GM19452 (cell line): ENCODE measurements at regions not wholly inside any gene's neighbourhood (a gene's known extent, or its start where the extent isn't known, plus 50 kb on each side); places are given as distances from the start of the nearest gene placed in this dataset.
"Not testable (repeated sequence)": the region's sequence is repeated elsewhere in the genome, so short reads cannot be mapped to it uniquely, and the experiment has no call there.

ENCODE experiments used
- ATAC-seq: cut with Tn5 transposase; IDR thresholded peaks from one replicate; pipeline ENCODE4 v1.9.1; 2021; ENCODE audit not compliant: unreplicated experiment

DNA sequence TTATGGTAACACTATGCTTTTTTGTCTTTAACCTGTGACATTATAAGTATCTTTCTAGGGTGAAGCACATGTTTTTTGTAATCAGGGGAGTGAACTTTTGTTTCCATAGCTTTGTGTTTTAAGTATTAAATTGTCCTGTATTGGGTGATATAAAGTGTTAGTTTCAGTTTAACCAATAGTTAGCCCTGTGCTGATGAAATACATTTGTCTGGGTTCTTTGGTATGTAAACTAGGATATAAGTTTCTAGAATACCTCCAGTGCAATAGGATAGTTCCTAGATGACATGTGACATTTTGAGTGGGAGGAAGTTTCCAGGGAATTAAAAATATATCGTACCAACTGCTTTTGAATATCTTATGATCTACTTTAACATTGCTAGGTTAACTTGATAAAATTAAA is 611.0 kb upstream of the MARCKS start:
- no peak for ATAC-seq

DNA sequence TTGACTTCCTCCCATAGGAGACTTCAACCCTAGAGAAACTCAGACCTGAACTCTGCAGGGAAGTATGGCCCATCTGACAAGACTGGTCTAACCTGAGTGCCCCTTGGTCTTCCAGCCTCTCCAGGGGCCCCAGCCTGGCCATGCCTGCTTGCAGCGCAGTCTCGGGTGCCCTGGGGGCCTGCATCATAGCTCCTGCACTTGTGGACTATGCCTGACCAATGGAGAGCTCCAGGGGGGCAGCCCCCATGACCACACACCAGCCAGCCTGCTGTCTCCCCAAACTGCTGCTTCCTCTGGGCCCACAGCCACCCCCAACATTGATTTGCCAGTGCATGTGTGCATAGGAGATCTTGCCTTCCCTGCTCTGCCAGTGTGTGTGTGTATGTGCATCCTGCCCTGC is 608.6 kb upstream of the MARCKS start:
- ATAC-seq = no peak

- not testable (repeated sequence) for ATAC-seq
These were observed 603.0 kb upstream of the MARCKS start for GRCh38 chr6:113254194-113254593.

DNA sequence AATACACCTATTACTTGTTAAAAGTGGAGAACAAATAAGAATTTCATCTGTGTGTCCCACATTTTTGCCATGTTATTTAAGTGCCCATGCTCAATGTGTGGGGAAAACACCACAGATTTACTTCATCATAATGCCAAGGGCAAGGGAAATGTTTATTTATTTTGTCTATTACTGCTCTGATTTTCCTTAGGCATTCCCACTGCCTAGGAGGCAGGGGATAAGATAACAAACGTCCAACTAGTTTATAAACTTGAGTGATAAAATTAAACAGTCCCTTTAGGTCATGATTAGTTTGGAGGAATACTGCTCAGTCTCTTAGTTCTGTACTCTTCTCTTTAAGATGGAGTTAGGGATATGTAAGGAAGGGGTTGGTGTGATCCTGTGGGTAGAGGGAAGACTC is 598.4 kb upstream of the MARCKS start:
- ATAC-seq = no peak

DNA sequence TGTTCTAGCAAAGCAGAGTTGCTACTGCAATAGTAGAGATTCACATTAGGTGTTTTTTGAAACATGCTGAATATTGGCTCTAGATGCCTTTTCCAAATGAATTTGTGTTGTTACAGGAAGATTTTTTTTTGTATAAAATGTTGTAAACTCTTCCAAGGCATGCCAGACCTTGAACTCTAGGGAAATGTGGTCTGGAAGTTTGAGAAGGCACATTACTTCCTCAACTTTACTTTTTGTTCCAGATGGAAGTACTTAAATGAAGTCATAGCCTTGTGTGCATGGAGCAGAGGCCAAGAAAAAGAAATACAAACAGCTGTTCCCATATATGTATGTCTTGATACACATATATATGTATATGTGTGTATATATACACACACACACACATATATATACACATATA is 585.7 kb upstream of the MARCKS start:
- ATAC-seq = no peak

DNA sequence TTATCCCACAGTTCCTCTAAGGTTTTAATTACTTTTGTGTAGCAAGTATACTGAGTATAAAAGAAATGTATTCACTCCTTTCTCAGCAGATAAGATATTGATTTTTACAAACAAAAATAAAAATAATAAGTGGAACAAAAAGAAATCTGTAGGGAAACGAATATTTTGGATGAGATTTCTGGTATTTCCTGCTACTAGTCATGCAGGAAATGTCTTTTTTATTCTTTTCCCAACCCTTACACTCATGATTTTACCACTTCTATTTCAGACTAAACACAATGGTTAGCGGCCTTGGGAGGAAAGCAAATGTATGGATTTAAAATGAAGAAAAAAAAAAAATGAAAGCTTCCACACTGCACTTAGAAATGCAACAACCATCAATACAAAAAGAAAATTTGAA is 580.5 kb upstream of the MARCKS start:
- no peak for ATAC-seq

DNA sequence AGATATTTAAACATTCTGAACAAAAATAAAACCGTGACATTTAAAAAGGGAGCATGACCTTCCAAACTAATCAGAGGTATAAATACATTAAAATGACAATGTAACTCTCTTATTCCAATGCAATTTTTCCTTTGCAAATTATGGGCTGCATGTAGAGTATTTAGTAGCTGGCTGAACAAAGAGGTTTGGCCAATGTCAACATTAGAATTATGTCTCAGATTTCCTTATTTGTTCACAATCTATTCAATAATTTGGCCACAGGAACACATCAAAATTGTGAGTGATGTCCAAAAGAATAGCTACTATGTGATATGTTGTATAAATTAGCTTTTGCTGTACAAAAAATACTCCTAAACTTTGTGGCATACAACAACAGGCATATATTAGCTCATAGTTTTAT is 580.0 kb upstream of the MARCKS start:
- ATAC-seq = no peak

DNA sequence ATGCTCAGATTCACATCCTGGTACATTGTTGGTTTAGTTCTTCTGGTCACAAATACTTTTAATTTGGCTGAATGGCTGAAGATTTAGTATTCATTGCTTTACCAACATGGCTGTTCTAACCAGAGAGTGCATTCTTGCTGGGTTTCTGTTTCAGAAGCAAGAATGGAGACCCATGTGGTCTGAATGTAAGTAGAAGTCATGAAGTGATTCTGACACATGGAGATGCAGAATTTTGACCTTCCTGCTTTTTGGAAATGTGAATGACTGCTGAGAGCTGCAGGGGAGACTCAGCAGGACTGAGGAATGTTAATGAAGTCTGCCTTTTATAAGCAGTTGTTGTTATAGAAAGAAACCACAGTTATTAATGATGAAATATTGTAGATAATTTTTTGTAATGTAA is 576.1 kb upstream of the MARCKS start:
- no peak for ATAC-seq

DNA sequence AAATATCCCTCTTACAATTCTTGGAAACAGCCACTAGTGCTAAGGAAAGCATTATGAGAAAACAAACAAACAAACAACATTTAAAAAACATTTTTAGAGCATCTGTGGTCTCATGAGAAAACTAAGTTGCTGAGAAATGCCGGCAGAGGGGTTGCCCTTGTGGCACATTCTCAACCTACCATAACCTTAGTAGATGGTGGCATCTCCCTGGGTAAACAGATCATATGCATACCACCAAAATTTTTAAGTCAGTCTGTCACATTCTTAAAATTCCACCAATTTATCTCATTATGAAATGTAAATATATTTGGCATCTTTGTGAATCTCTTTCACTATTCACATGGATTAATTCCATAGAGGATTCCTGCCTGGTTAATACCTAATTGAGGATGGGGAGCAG is 575.7 kb upstream of the MARCKS start:
- no peak for ATAC-seq

- no peak for ATAC-seq
These were observed 569.7 kb upstream of the MARCKS start for GRCh38 chr6:113287396-113287795.

DNA sequence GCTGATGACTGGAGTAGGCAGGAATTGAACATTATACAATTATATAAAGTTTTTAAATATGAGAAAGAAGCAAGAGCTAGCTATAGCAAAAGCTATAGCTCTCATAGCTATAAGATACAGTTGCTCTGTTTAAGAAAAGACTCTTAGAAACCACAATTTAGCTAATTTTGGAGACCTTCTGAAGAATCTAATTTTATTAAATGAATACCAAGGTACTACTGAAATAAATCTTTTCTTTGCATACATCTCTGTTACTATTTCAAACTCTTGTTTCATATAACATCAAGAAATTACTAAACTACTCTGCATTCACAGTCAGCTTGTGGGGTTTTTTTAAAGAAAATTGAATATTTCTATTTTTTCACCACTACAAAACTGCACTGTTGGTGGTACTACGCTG is 568.7 kb upstream of the MARCKS start:
- ATAC-seq = no peak

- ATAC-seq = no peak
These were observed 568.0 kb upstream of the MARCKS start for GRCh38 chr6:113289166-113289565.

GRCh38 chr6:113290684-113291083 is 566.5 kb upstream of the MARCKS start:
- ATAC-seq = no peak

DNA sequence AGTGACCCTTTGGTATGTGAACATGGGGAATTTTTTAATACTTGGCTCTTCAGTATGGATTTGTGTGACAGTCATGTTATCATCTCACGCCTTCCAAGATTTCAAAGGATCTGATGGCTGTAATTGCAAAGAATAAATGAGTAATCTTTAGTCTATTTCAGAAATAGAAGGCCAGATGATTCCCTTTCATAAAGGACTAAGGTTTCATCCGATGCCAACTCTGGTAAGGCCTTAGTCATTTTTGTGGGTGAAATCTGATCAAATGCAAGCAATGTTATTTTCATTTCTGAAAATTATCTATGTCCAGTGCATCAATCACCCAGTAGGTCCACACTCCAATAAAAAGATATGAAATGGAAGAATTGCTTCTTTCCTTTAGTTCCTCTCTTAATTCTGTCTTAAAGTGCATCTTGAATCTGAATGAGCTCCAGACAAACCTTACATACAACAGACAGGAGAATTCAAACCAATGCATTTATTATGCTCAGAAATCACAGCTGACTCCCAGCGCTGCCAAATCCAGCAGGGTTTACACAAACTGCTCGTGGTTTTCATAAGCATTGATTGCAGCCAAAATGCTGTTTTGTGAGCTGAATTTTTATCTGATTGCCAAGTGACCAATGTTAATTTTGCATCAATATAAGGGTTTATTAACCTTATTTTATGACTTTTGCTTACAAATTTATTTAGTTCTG is 565.2 kb upstream of the MARCKS start:
- no peak for ATAC-seq

GRCh38 chr6:113292646-113293422 is 564.3 kb upstream of the MARCKS start:
- ATAC-seq = no peak

GRCh38 chr6:113293423-113293740 is 563.8 kb upstream of the MARCKS start:
- ATAC-seq = no peak

DNA sequence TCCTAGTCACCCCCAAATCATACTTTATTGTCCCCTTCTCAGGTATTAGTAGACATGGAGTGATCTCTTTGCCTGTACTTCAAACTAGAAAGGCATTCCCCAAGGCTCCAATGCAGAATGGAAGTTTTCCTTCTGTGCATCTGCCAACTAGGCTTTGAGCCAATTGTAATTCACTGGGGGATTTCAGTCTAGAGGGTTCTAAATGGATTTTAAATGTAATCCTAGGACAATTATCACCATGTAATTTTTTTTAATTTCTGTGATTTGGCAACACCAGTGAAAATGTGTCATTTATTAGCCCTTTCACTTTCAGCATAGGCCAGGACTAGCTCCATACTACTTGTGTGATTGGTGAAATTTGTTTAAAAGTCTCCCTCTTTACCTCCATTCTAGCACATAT is 557.6 kb upstream of the MARCKS start:
- no peak for ATAC-seq

- ATAC-seq = no peak
These were observed 555.5 kb upstream of the MARCKS start for GRCh38 chr6:113301651-113302050.

GRCh38 chr6:113304116-113304515 is 553.0 kb upstream of the MARCKS start:
- no peak for ATAC-seq

DNA sequence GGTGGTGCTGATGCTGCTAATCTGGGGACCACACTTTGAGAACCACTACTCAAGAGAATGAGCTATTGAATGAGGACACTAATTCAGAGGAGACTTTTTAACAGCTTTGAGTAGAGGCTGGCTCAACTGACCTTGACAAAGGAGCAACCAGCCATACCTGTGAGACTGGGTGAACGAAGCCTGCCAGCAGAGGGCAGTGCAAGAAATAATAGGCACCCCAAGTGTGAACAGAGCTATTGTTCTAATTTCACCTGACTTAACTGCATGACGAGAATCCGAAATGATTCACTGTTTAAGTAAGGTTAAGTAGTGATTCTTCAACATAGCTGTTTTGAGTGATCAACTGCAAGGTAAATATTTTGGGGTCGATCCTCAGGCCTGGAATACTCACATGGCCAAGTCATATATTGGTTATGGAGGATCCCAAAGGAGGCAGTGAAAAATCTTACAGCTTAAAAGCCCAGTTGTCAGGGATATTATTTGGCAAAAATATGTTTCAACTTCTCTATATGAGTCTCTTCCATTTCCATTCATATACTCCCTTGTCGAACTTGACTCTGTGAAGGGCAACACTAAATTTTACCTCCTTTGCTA is 550.5 kb upstream of the MARCKS start:
- ATAC-seq = peak; percentile 99

DNA sequence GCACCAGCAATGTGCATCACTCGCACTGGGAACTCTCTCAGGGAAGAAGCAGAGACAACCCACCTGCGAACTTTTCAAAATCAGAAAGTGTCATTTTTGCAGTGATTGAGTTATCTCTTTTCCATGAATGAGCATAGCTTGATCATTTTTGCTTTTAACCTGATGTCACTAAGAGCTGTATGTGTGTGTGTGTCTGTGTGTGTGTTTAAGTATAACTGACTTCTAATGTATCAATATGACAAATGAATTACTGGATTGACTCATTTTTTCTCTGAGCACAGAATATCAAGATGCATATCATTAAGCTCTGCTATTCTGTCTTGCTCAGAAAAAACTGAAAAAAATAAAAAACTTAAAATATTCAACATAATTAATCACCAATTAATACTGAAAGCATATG is 548.9 kb upstream of the MARCKS start:
- no peak for ATAC-seq

GRCh38 chr6:113313841-113314240 is 543.3 kb upstream of the MARCKS start:
- ATAC-seq = no peak
